K562 (cell line): ENCODE measurements at regions not wholly inside any gene's neighbourhood (a gene's known extent, or its start where the extent isn't known, plus 50 kb on each side); places are given as distances from the start of the nearest gene placed in this dataset.

Source experiments
- CSDE1 ChIP-seq, 2 experiments: fragments of 450-650 bp; IDR thresholded peaks; 2 replicates each; pipeline ENCODE4 v1.6.1; 2016; ENCODE audit warnings: mild to moderate bottlenecking in 1 of 2
- CTCF ChIP-seq, 3 experiments: IDR thresholded peaks in 2 of 3; conservative IDR thresholded peaks in 1 of 3; 2 replicates each; pipeline ENCODE4 v1.5.1; 2011 to 2012; ENCODE audit warnings: low read length in 3 of 3, mild to moderate bottlenecking in 3 of 3, control low read depth in 2 of 3, improper control_type of control experiment in 1 of 3, inconsistent platforms in 1 of 3, low read depth in 1 of 3, mixed read lengths in 1 of 3, moderate library complexity in 1 of 3; ENCODE audit not compliant: insufficient read depth in 2 of 3
- E2F3 ChIP-seq: fragments of 250-450 bp; sonication (Bioruptor Pico); IDR thresholded peaks from 2 replicates; pipeline ENCODE4 v1.4.0; 2020; ENCODE audit warnings: mild to moderate bottlenecking
- JUN ChIP-seq, 2 experiments: sonication (generic) in 1 of 2; formaldehyde crosslinking in 1 of 2; IDR thresholded peaks; 2 replicates each; pipeline versions ENCODE4 v1.6.1 to v1.8.0; 2012 to 2022; ENCODE audit warnings: borderline replicate concordance in 2 of 2, mild to moderate bottlenecking in 2 of 2, improper control_type of control experiment in 1 of 2, low read depth in 1 of 2, low read length in 1 of 2, missing genetic modification reagents in 1 of 2
- YBX1 ChIP-seq: fragments of 450-650 bp; IDR thresholded peaks from 2 replicates; pipeline ENCODE4 v1.7.1; 2016; ENCODE audit warnings: mild to moderate bottlenecking

GRCh38 chr4:181264893-181265292 lies 978.3 kb upstream of the TENM3 start:
- TF ChIP-seq CSDE1 (IDR thresholded peaks at IDR 0.05), result no peak
- no peak for TF ChIP-seq YBX1
- no peak for TF ChIP-seq JUN (IDR thresholded peaks at IDR 0.05; ENCODE audit: borderline replicate concordance, low read depth, low read length)
- TF ChIP-seq JUN (CRISPR knock-in tag; IDR thresholded peaks at IDR 0.05; ENCODE audit: borderline replicate concordance), result no peak
- no peak for TF ChIP-seq E2F3
- TF ChIP-seq CTCF (IDR thresholded peaks at IDR 0.05 in 2 of 3, conservative IDR thresholded peaks at IDR 0.05 in 1 of 3; ENCODE audit: insufficient read depth in 2 of 3, low read depth in 1 of 3, low read length in 3 of 3), result no peak
